ENCODE measurements at regions not wholly inside any gene's neighbourhood (a gene's known extent, or its start where the extent isn't known, plus 50 kb on each side); places are given as distances from the start of the nearest gene placed in this dataset.

- CTCF ChIA-PET, result no interaction called here
- Histone ChIP-seq H3K4me2 (ENCODE audit: low read length) (no peak overlapping the region), H3K27ac (ENCODE audit: low read depth, low read length) (no peak overlapping the region), H3K36me3 (ENCODE audit: control insufficient read depth in 1 of 2, insufficient read depth in 2 of 2, low read length in 2 of 2) (no peaks in the 10 kb centered on the region), H4K20me1 (ENCODE audit: insufficient read depth) (no peaks in the 10 kb centered on the region), H2AFZ (ENCODE audit: low read depth, low read length, poor library complexity, severe bottlenecking) (no peak overlapping the region), H3K9me2 (ENCODE audit: insufficient read depth) (no peaks in the 10 kb centered on the region), H3K9ac (ENCODE audit: low read length) (no peak overlapping the region), H3K79me2 (ENCODE audit: insufficient read depth, low read length) (no peaks in the 10 kb centered on the region), H3K9me3 (ENCODE audit: control insufficient read depth in 1 of 2, insufficient read depth in 1 of 2, low read depth in 1 of 2, low read length in 2 of 2) (no peaks in the 10 kb centered on the region), H3K4me1 (ENCODE audit: control insufficient read depth in 1 of 2, insufficient read depth in 2 of 2, low read length in 2 of 2) (no peaks in the 10 kb centered on the region), H3K27me3 (ENCODE audit: insufficient read depth, low read length) (no peaks in the 10 kb centered on the region), H3K4me3 (replicated peaks in 1 of 2; ENCODE audit: low read depth in 1 of 2, low read length in 2 of 2) (no peak overlapping the region)
- ATAC-seq (no peak), DNase-seq (ENCODE audit: low read depth, low spot score) (no peak)
- TF ChIP-seq SIN3A (IDR thresholded peaks at IDR 0.05; ENCODE audit: low read depth), result no peak
- TF ChIP-seq CTCF (IDR thresholded peaks at IDR 0.05 in 2 of 3, conservative IDR thresholded peaks at IDR 0.05 in 1 of 3; ENCODE audit: borderline replicate concordance in 1 of 3, insufficient read depth in 1 of 3, low read depth in 2 of 3, low read length in 2 of 3), result no peak
- no peak for TF ChIP-seq EZH2phosphoT487 (IDR thresholded peaks at IDR 0.05; ENCODE audit: borderline replicate concordance)
- no peak for TF ChIP-seq CEBPB (IDR thresholded peaks at IDR 0.05; ENCODE audit: low read depth)
- no peak for TF ChIP-seq FOSL1 (IDR thresholded peaks at IDR 0.05; ENCODE audit: low read depth)
- no peak for TF ChIP-seq RAD21 (IDR thresholded peaks at IDR 0.05; ENCODE audit: low read depth)
- no peak for TF ChIP-seq JUND (IDR thresholded peaks at IDR 0.05)
- TF ChIP-seq ATF3 (IDR thresholded peaks at IDR 0.05), result no peak
- no peak for TF ChIP-seq EGR1 (IDR thresholded peaks at IDR 0.05; ENCODE audit: low read depth)
- TF ChIP-seq ZNF274 (IDR thresholded peaks at IDR 0.05; ENCODE audit: low read depth, low read length), result no peak
- no peak for TF ChIP-seq POLR2A (IDR thresholded peaks at IDR 0.05; ENCODE audit: borderline replicate concordance, extremely low read depth, insufficient read depth, insufficient read length)
- TF ChIP-seq EZH2 (IDR thresholded peaks at IDR 0.05), result no peak
- intact Hi-C loops (cut with micrococcal nuclease), result no loop called here
- RAD21 ChIA-PET (ENCODE audit: low non-redundant PET in 1 of 2, low total read pairs in 2 of 2, uncharacterized antibody in 2 of 2, unreplicated experiment in 2 of 2), result no interaction called here
- BruUV-seq (replicated peaks), result no TSS peak
- POLR2A ChIA-PET, result no interaction called here
Measured at GRCh38 chr6:147643341-147644200, 135.1 kb downstream of the SAMD5 start.
